H9 (cell line): ENCODE measurements at regions not wholly inside any gene's neighbourhood (a gene's known extent, or its start where the extent isn't known, plus 50 kb on each side); places are given as distances from the start of the nearest gene placed in this dataset.

Experiments used
- DNase-seq: peaks from one replicate; pipeline ENCODE4 v3.0.0-alpha.2; 2017
- H2AFZ ChIP-seq: one replicate; pipeline ENCODE4 v1.6.1; 2013; ENCODE audit warnings: mild to moderate bottlenecking, low read length, control low read depth, moderate library complexity
- H2AK5ac ChIP-seq: 2 replicates; pipeline ENCODE4 v1.6.1; 2013; ENCODE audit warnings: low read length, control low read depth, mixed read lengths; ENCODE audit not compliant: insufficient read length
- H2BK120ac ChIP-seq: one replicate; pipeline ENCODE4 v1.6.1; 2013; ENCODE audit warnings: low read depth, mild to moderate bottlenecking, low read length, control low read depth, inconsistent platforms; ENCODE audit not compliant: poor library complexity, severe bottlenecking
- H2BK12ac ChIP-seq: 2 replicates; pipeline ENCODE4 v1.6.1; 2013; ENCODE audit warnings: low read length, control low read depth, mixed read lengths, low read depth; ENCODE audit not compliant: insufficient read length
- H2BK15ac ChIP-seq: 2 replicates; pipeline ENCODE4 v1.6.1; 2013; ENCODE audit warnings: low read depth, low read length, control low read depth
- H2BK20ac ChIP-seq: one replicate; pipeline ENCODE4 v1.6.1; 2013; ENCODE audit warnings: low read depth, mild to moderate bottlenecking, low read length, control low read depth, inconsistent platforms; ENCODE audit not compliant: poor library complexity, severe bottlenecking
- H2BK5ac ChIP-seq: 2 replicates; pipeline ENCODE4 v1.6.1; 2013; ENCODE audit warnings: low read length, control low read depth, mixed read lengths; ENCODE audit not compliant: insufficient read length
- H3K14ac ChIP-seq: 2 replicates; pipeline ENCODE4 v1.6.1; 2013; ENCODE audit warnings: low read length, control low read depth; ENCODE audit not compliant: insufficient read depth
- H3K18ac ChIP-seq: 2 replicates; pipeline ENCODE4 v1.6.1; 2013; ENCODE audit warnings: low read depth, mild to moderate bottlenecking, mixed read lengths, low read length, control low read depth; ENCODE audit not compliant: insufficient read length
- H3K23ac ChIP-seq: 2 replicates; pipeline ENCODE4 v1.6.1; 2013; ENCODE audit warnings: low read length, control low read depth, mixed read lengths, low read depth; ENCODE audit not compliant: insufficient read length
- H3K23me2 ChIP-seq: 2 replicates; pipeline ENCODE4 v1.6.1; 2013; ENCODE audit warnings: low read depth, mild to moderate bottlenecking, mixed read lengths, low read length, control low read depth; ENCODE audit not compliant: insufficient read length, poor library complexity, severe bottlenecking
- H3K27ac ChIP-seq: 2 replicates; pipeline ENCODE4 v1.5.1; 2013; ENCODE audit warnings: low read length, control low read depth, mixed read lengths, low read depth; ENCODE audit not compliant: insufficient read length
- H3K27me3 ChIP-seq: 2 replicates; pipeline ENCODE4 v1.6.1; 2013; ENCODE audit warnings: low read length, control low read depth, inconsistent platforms; ENCODE audit not compliant: insufficient read depth
- H3K4ac ChIP-seq: 2 replicates; pipeline ENCODE4 v1.6.1; 2013; ENCODE audit warnings: low read depth, mild to moderate bottlenecking, control low read depth, inconsistent platforms, low read length, moderate library complexity
- H3K4me1 ChIP-seq: 2 replicates; pipeline ENCODE4 v1.6.1; 2013; ENCODE audit warnings: low read length, control low read depth, inconsistent platforms; ENCODE audit not compliant: insufficient read depth
- H3K4me2 ChIP-seq: 2 replicates; pipeline ENCODE4 v1.6.1; 2013; ENCODE audit warnings: low read length, control low read depth, mixed read lengths; ENCODE audit not compliant: insufficient read length, insufficient read depth
- H3K56ac ChIP-seq: 2 replicates; pipeline ENCODE4 v1.6.1; 2013; ENCODE audit warnings: low read depth, mild to moderate bottlenecking, mixed read lengths, low read length, control low read depth; ENCODE audit not compliant: insufficient read length
- H3K79me1 ChIP-seq: 2 replicates; pipeline ENCODE4 v1.6.1; 2013; ENCODE audit warnings: low read depth, mild to moderate bottlenecking, moderate library complexity, low read length, control low read depth, inconsistent platforms; ENCODE audit not compliant: insufficient read depth, poor library complexity, severe bottlenecking
- H3K79me2 ChIP-seq: 2 replicates; pipeline ENCODE4 v1.6.1; 2013; ENCODE audit warnings: low read length, control low read depth, inconsistent platforms; ENCODE audit not compliant: insufficient read depth
- H3K9ac ChIP-seq: 2 replicates; pipeline ENCODE4 v1.6.1; 2013; ENCODE audit warnings: low read length, control low read depth, mixed read lengths; ENCODE audit not compliant: insufficient read length; ENCODE audit errors: extremely low read depth
- H3K9me3 ChIP-seq: one replicate; pipeline ENCODE4 v1.6.1; 2013; ENCODE audit warnings: low read depth, low read length, inconsistent platforms; ENCODE audit not compliant: control insufficient read depth
- H3T11ph ChIP-seq: one replicate; pipeline ENCODE4 v1.6.1; 2013; ENCODE audit warnings: mild to moderate bottlenecking, low read length, control low read depth, inconsistent platforms
- H4K20me1 ChIP-seq: one replicate; pipeline ENCODE4 v1.6.1; 2013; ENCODE audit not compliant: control insufficient read depth, insufficient read length, insufficient read depth
- H4K5ac ChIP-seq: 2 replicates; pipeline ENCODE4 v1.6.1; 2013; ENCODE audit warnings: low read depth, mild to moderate bottlenecking, mixed read lengths, low read length, control low read depth; ENCODE audit not compliant: insufficient read length
- H4K8ac ChIP-seq: replicated peaks from 2 replicates; pipeline ENCODE4 v1.6.1; 2013; ENCODE audit warnings: low read length, control low read depth, mixed read lengths, low read depth; ENCODE audit not compliant: insufficient read length
- H4K91ac ChIP-seq: 2 replicates; pipeline ENCODE4 v1.6.1; 2013; ENCODE audit warnings: low read depth, mild to moderate bottlenecking, moderate library complexity, mixed read lengths, low read length, control low read depth; ENCODE audit not compliant: insufficient read length
- H3K27ac Mint-ChIP-seq, 3 experiments: 2 replicates in 2 of 3; 3 replicates in 1 of 3; pipeline ENCODE4 v1.8.0; 2020 to 2021; ENCODE audit warnings: mixed read lengths in 3 of 3, mild to moderate bottlenecking in 1 of 3, moderate library complexity in 1 of 3
- H3K27me3 Mint-ChIP-seq: 2 replicates; pipeline ENCODE4 v1.8.0; 2021; ENCODE audit warnings: low read depth, mild to moderate bottlenecking, moderate library complexity, mixed read lengths
- H3K36me3 Mint-ChIP-seq, 3 experiments: 2 replicates in 2 of 3; 3 replicates in 1 of 3; pipeline ENCODE4 v1.8.0; 2020 to 2021; ENCODE audit warnings: low read depth in 3 of 3, mixed read lengths in 3 of 3; ENCODE audit not compliant: insufficient read depth in 1 of 3
- H3K4me1 Mint-ChIP-seq, 2 experiments: 2 replicates each; pipeline ENCODE4 v1.8.0; 2020; ENCODE audit warnings: mixed read lengths in 2 of 2
- H3K4me3 Mint-ChIP-seq, 2 experiments: 2 replicates in 1 of 2; 3 replicates in 1 of 2; pipeline ENCODE4 v1.8.0; 2020 to 2021; ENCODE audit warnings: mild to moderate bottlenecking in 2 of 2, mixed read lengths in 2 of 2, moderate library complexity in 1 of 2
- H3K9me3 Mint-ChIP-seq, 2 experiments: 2 replicates in 1 of 2; 3 replicates in 1 of 2; pipeline ENCODE4 v1.8.0; 2020; ENCODE audit warnings: mild to moderate bottlenecking in 2 of 2, mixed read lengths in 2 of 2, moderate library complexity in 1 of 2
- WGBS: extraction: QIAGEN DNeasy Blood & Tissue Kit; methylation state at CpG from one replicate; pipeline ENCODE4 v1.1.7; 2013; ENCODE audit warnings: missing lambda C conversion rate, low lambda C conversion rate, mixed read lengths; ENCODE audit not compliant: insufficient read length; ENCODE audit errors: extremely low coverage; 5-methylcytosine and 5-hydroxymethylcytosine counted together
- TF ChIP-seq, protein P1 (sequence below): fragments of 200-600 bp; sonication (generic); conservative IDR thresholded peaks from 3 replicates; pipeline ENCODE4 v1.8.0; 2021; ENCODE audit warnings: antibody characterized with exemption, mild to moderate bottlenecking

DNA sequence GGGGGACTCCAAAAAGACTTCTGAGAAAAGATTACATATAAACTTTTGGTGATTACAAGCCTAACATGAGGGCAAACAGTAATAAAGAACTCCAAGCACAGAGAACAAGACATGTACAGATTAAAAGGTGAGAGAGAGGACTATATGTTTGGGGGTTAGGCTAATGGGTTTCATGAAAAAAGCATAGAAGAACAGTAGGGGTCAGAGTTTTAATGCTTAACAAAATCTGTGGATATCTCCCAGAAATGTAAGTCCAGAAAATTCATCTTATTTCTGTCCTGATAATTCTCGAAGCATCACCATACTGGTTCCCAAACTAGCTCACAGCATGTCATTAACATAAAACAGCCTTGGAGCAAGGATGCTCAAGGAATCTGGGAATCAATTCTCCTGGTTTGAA lies 137.2 kb downstream of the ARRDC3 start:
- no peak overlapping the region for H2BK15ac ChIP-seq

More for the DNA sequence above, 137.2 kb downstream of the ARRDC3 start:
- Histone ChIP-seq H4K8ac (no peak overlapping the region), H3K18ac (no peak overlapping the region), H2BK5ac (no peak overlapping the region), H2AK5ac (no peak overlapping the region), H3K23me2 (no peaks in the 10 kb centered on the region), H3K9ac (no peak overlapping the region), H3K4ac (no peak overlapping the region), H2BK120ac (no peak overlapping the region), H3K79me1 (no peaks in the 10 kb centered on the region), H3T11ph (no peak overlapping the region), H3K27me3 (no peaks in the 10 kb centered on the region), H4K20me1 (no peaks in the 10 kb centered on the region), H4K5ac (no peak overlapping the region), H3K56ac (no peak overlapping the region), H3K9me3 (no peaks in the 10 kb centered on the region), H4K91ac (no peak overlapping the region), H3K4me1 (no peaks in the 10 kb centered on the region), H2BK20ac (no peak overlapping the region), H2BK12ac (no peak overlapping the region), H2AFZ (no peak overlapping the region), H3K4me2 (no peak overlapping the region), H3K14ac (no peak overlapping the region), H3K27ac (no peak overlapping the region), H3K23ac (no peak overlapping the region), H3K79me2 (no peaks in the 10 kb centered on the region)
- Mint-ChIP-seq H3K4me1 (peaks cover 0 to 2% of the 10 kb centered on the region in 2 experiments; a peak in 1 of 4 replicates), H3K9me3 (peaks cover 5 to 8% of the 10 kb centered on the region in 2 experiments), H3K27me3 (no peaks in the 10 kb centered on the region), H3K36me3 (peaks cover 0 to 8% (median 4%) of the 10 kb centered on the region in 3 experiments; a peak in 3 of 7 replicates), H3K4me3 (no peak overlapping the region), H3K27ac (no peak overlapping the region)
- WGBS, result no CpG with 5 or more reads among the region's 1 CpG
- DNase-seq, result no peak
- TF ChIP-seq, protein P1, sequence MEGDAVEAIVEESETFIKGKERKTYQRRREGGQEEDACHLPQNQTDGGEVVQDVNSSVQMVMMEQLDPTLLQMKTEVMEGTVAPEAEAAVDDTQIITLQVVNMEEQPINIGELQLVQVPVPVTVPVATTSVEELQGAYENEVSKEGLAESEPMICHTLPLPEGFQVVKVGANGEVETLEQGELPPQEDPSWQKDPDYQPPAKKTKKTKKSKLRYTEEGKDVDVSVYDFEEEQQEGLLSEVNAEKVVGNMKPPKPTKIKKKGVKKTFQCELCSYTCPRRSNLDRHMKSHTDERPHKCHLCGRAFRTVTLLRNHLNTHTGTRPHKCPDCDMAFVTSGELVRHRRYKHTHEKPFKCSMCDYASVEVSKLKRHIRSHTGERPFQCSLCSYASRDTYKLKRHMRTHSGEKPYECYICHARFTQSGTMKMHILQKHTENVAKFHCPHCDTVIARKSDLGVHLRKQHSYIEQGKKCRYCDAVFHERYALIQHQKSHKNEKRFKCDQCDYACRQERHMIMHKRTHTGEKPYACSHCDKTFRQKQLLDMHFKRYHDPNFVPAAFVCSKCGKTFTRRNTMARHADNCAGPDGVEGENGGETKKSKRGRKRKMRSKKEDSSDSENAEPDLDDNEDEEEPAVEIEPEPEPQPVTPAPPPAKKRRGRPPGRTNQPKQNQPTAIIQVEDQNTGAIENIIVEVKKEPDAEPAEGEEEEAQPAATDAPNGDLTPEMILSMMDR, result no peak
